HCT116 (cell line): ENCODE measurements at regions not wholly inside any gene's neighbourhood (a gene's known extent, or its start where the extent isn't known, plus 50 kb on each side); places are given as distances from the start of the nearest gene placed in this dataset.

ENCODE experiments used
- ATAC-seq: fragments of 200-7000 bp; cut with Tn5 transposase; 2 replicates; pipeline ENCODE4 v1.9.1; 2020; ENCODE audit warnings: mild to moderate bottlenecking, moderate library complexity
- BruUV-seq: library from RNA; stranded (reverse); fragments of 400-500 nt; replicated peaks from 2 replicates; lab custom pipeline; 2021; lab: Mats Ljungman, UMichigan
- CTCF ChIA-PET: fragments of 300-600 bp; sonication (Branson Sonifier 250); formaldehyde crosslinking; loops from one replicate; lab custom pipeline; 2021; ENCODE audit warnings: antibody characterized with exemption; lab: Charles Lee
- POLR2A ChIA-PET: fragments of 300-600, 350-600 bp; sonication (Branson Sonifier 250); formaldehyde crosslinking; loops from one replicate; lab custom pipeline; 2021; ENCODE audit warnings: antibody characterized with exemption; lab: Charles Lee
- RAD21 ChIA-PET, 2 experiments: fragments of 300-600 bp; sonication (Branson Sonifier 250); formaldehyde crosslinking; loops; one replicate each; lab custom pipeline; 2023; ENCODE audit warnings: low total read pairs in 2 of 2; ENCODE audit not compliant: uncharacterized antibody in 2 of 2, unreplicated experiment in 2 of 2, low non-redundant PET in 1 of 2; lab: Charles Lee
- DNase-seq: peaks from one replicate; pipeline ENCODE4 v3.0.0-alpha.2; 2010; ENCODE audit warnings: low read depth, low spot score
- H2AFZ ChIP-seq: fragments of 200-600 bp; shearing (Covaris generic), sonication (generic); 2 replicates; pipeline ENCODE4 v1.6.1; 2017; ENCODE audit warnings: low read depth, mixed run types, mixed read lengths, antibody characterized with exemption, low read length; ENCODE audit not compliant: poor library complexity, severe bottlenecking
- H3K27ac ChIP-seq: 2 replicates; pipeline ENCODE4 v1.5.1; 2012; ENCODE audit warnings: low read depth, low read length
- H3K27me3 ChIP-seq: fragments of 200-600 bp; sonication (generic); 2 replicates; pipeline ENCODE4 v1.6.1; 2016; ENCODE audit warnings: mixed run types, low read length, mixed read lengths; ENCODE audit not compliant: insufficient read depth
- H3K36me3 ChIP-seq, 2 experiments: fragments of 200-500 bp in 1 of 2; fragments of 200-600 bp in 1 of 2; sonication (Bioruptor generic) in 1 of 2; sonication (generic) in 1 of 2; 2 replicates each; pipeline versions ENCODE4 v1.5.1 to v1.6.1; 2014 to 2016; ENCODE audit warnings: low read length in 2 of 2, inconsistent platforms in 1 of 2, mixed read lengths in 1 of 2, mixed run types in 1 of 2; ENCODE audit not compliant: insufficient read depth in 2 of 2, control insufficient read depth in 1 of 2
- H3K4me1 ChIP-seq, 2 experiments: fragments of 200-600 bp in 1 of 2; sonication (generic) in 1 of 2; 2 replicates each; pipeline versions ENCODE4 v1.5.1 to v1.6.1; 2012 to 2017; ENCODE audit warnings: low read length in 2 of 2, inconsistent platforms in 1 of 2, mild to moderate bottlenecking in 1 of 2, mixed read lengths in 1 of 2, mixed run types in 1 of 2, moderate library complexity in 1 of 2; ENCODE audit not compliant: insufficient read depth in 2 of 2, control insufficient read depth in 1 of 2
- H3K4me2 ChIP-seq: fragments of 200-600 bp; sonication (generic); 2 replicates; pipeline ENCODE4 v1.6.1; 2017; ENCODE audit warnings: mixed run types, low read length, mixed read lengths
- H3K4me3 ChIP-seq, 2 experiments: fragments of 200-600 bp in 1 of 2; sonication (generic) in 1 of 2; replicated peaks in 1 of 2; 2 replicates each; pipeline ENCODE4 v1.5.1; 2011 to 2016; ENCODE audit warnings: low read length in 2 of 2, control low read depth in 1 of 2, low read depth in 1 of 2, mild to moderate bottlenecking in 1 of 2, mixed read lengths in 1 of 2, mixed run types in 1 of 2
- H3K79me2 ChIP-seq: fragments of 200-600 bp; sonication (generic); 2 replicates; pipeline ENCODE4 v1.6.1; 2017; ENCODE audit warnings: mild to moderate bottlenecking, mixed run types, low read length, moderate library complexity, mixed read lengths; ENCODE audit not compliant: insufficient read depth
- H3K9ac ChIP-seq: fragments of 200-600 bp; sonication (generic); 2 replicates; pipeline ENCODE4 v1.6.1; 2016; ENCODE audit warnings: low read length, mixed read lengths
- H3K9me2 ChIP-seq: fragments of 200-600 bp; sonication (generic), shearing (Covaris generic); 2 replicates; pipeline ENCODE4 v1.6.1; 2017; ENCODE audit warnings: mixed run types, mild to moderate bottlenecking, moderate library complexity; ENCODE audit not compliant: insufficient read depth
- H3K9me3 ChIP-seq, 2 experiments: fragments of 200-500 bp in 1 of 2; fragments of 200-600 bp in 1 of 2; sonication (Bioruptor generic) in 1 of 2; sonication (generic) in 1 of 2; 2 replicates each; pipeline ENCODE4 v1.6.1; 2014 to 2017; ENCODE audit warnings: low read length in 2 of 2, mixed read lengths in 2 of 2, inconsistent platforms in 1 of 2, low read depth in 1 of 2, mild to moderate bottlenecking in 1 of 2, mixed run types in 1 of 2, moderate library complexity in 1 of 2; ENCODE audit not compliant: control insufficient read depth in 1 of 2, insufficient read depth in 1 of 2
- H4K20me1 ChIP-seq: fragments of 200-600 bp; sonication (generic), shearing (Covaris generic); 2 replicates; pipeline ENCODE4 v1.6.1; 2017; ENCODE audit warnings: mixed run types, mild to moderate bottlenecking, moderate library complexity; ENCODE audit not compliant: insufficient read depth
- CBX3 ChIP-seq: IDR thresholded peaks from 2 replicates; pipeline ENCODE4 v1.6.1; 2012; ENCODE audit warnings: low read depth
- CEBPB ChIP-seq: IDR thresholded peaks from 2 replicates; pipeline ENCODE4 v1.6.1; 2012; ENCODE audit warnings: low read depth
- EGR1 ChIP-seq: IDR thresholded peaks from 2 replicates; pipeline ENCODE4 v1.6.1; 2012; ENCODE audit warnings: low read depth
- FOSL1 ChIP-seq: IDR thresholded peaks from 2 replicates; pipeline ENCODE4 v1.6.1; 2012; ENCODE audit warnings: low read depth
- JUND ChIP-seq: IDR thresholded peaks from 2 replicates; pipeline ENCODE4 v1.6.1; 2012
- POLR2A ChIP-seq: IDR thresholded peaks from 2 replicates; pipeline ENCODE4 v1.7.0; 2011; ENCODE audit warnings: borderline replicate concordance; ENCODE audit not compliant: insufficient read depth, insufficient read length; ENCODE audit errors: extremely low read depth
- POLR2AphosphoS5 ChIP-seq: IDR thresholded peaks from 2 replicates; pipeline ENCODE4 v1.6.1; 2011; ENCODE audit warnings: mild to moderate bottlenecking, low read depth, low read length, moderate library complexity
- RAD21 ChIP-seq: IDR thresholded peaks from 2 replicates; pipeline ENCODE4 v1.6.1; 2012; ENCODE audit warnings: low read depth, mild to moderate bottlenecking
- REST ChIP-seq: IDR thresholded peaks from 2 replicates; pipeline ENCODE4 v1.6.1; 2012; ENCODE audit warnings: low read depth
- YY1 ChIP-seq: IDR thresholded peaks from 2 replicates; pipeline ENCODE4 v1.6.1; 2011; ENCODE audit warnings: low read length, low read depth, moderate library complexity, mild to moderate bottlenecking; ENCODE audit not compliant: insufficient replicate concordance; ENCODE audit errors: extremely low read depth
- ZBTB33 ChIP-seq: IDR thresholded peaks from 2 replicates; pipeline ENCODE4 v1.6.1; 2011; ENCODE audit warnings: mild to moderate bottlenecking, low read length, moderate library complexity; ENCODE audit not compliant: insufficient replicate concordance; ENCODE audit errors: extremely low read depth
- ZFX ChIP-seq: fragments of 450-650 bp; IDR thresholded peaks from 2 replicates; pipeline ENCODE4 v1.6.1; 2017
- ZNF274 ChIP-seq: fragments of 200-500 bp; sonication (Bioruptor generic); IDR thresholded peaks from 2 replicates; pipeline ENCODE4 v1.6.1; 2014; ENCODE audit warnings: mild to moderate bottlenecking, low read depth, low read length, inconsistent platforms
- intact Hi-C: fragments of 100-400 bp; cut with micrococcal nuclease; formaldehyde crosslinking; loops from 2 replicates; pipeline ENCODE4 v1.10.0; 2022

GRCh38 chr13:76463314-76463713, 422.9 kb downstream of the KCTD12 start:
- no peak overlapping the region for H3K4me2 ChIP-seq
- CTCF ChIA-PET = no interaction called here
- no peaks in the 10 kb centered on the region for H3K79me2 ChIP-seq
- no peaks in the 10 kb centered on the region for H3K36me3 ChIP-seq
- BruUV-seq = no TSS peak
- no peak overlapping the region for H3K27ac ChIP-seq
- no peaks in the 10 kb centered on the region for H3K27me3 ChIP-seq
- no peaks in the 10 kb centered on the region for H3K4me1 ChIP-seq
- RAD21 ChIA-PET = no interaction called here
- intact Hi-C loops = no loop called here
- no peaks in the 10 kb centered on the region for H3K9me2 ChIP-seq
- H3K4me3 ChIP-seq = no peak overlapping the region
- no peaks in the 10 kb centered on the region for H3K9me3 ChIP-seq
- H3K9ac ChIP-seq = no peak overlapping the region
- POLR2A ChIA-PET = no interaction called here
- H4K20me1 ChIP-seq = no peaks in the 10 kb centered on the region; the same call in 1 of the 2 replicates
- ATAC-seq = no peak
- TF ChIP-seq CBX3 (no peak), CEBPB (no peak), FOSL1 (no peak), JUND (no peak), ZNF274 (no peak)
- TF ChIP-seq, all 23 proteins: peak for 0
- no peak for DNase-seq
- H2AFZ ChIP-seq = no peak overlapping the region

GRCh38 chr13:76461999-76462398, 424.2 kb downstream of the KCTD12 start:
- Histone ChIP-seq H3K79me2 (no peaks in the 10 kb centered on the region), H3K4me3 (no peak overlapping the region), H3K27ac (no peak overlapping the region), H3K9ac (no peak overlapping the region), H3K4me2 (no peak overlapping the region), H3K27me3 (no peaks in the 10 kb centered on the region), H3K9me2 (no peaks in the 10 kb centered on the region), H3K9me3 (no peaks in the 10 kb centered on the region), H2AFZ (no peak overlapping the region), H4K20me1 (no peaks in the 10 kb centered on the region; the same call in 1 of the 2 replicates), H3K4me1 (no peaks in the 10 kb centered on the region), H3K36me3 (no peaks in the 10 kb centered on the region)
- intact Hi-C loops = no loop called here
- ChIA-PET POLR2A (no interaction called here), CTCF (interaction anchor here (0.9 kb wide), 1 partner anchor 423 kb away, joined by 3 read pairs; no protein-coding TSS in a partner anchor), RAD21 (no interaction called here)
- no peak for ATAC-seq
- BruUV-seq = no TSS peak
- no peak for TF ChIP-seq RAD21
- no peak for TF ChIP-seq REST
- TF ChIP-seq POLR2AphosphoS5 = no peak
- TF ChIP-seq YY1 = no peak
- no peak for TF ChIP-seq CEBPB
- TF ChIP-seq POLR2A = no peak
- no peak for TF ChIP-seq CBX3
- TF ChIP-seq FOSL1 = no peak
- TF ChIP-seq ZFX = no peak
- no peak for TF ChIP-seq ZBTB33
- TF ChIP-seq EGR1 = no peak
- no peak for DNase-seq
